ENCODE measurements at regions not wholly inside any gene's neighbourhood (a gene's known extent, or its start where the extent isn't known, plus 50 kb on each side); places are given as distances from the start of the nearest gene placed in this dataset.

GRCh38 chr11:56890584-56891305, 98.0 kb upstream of the OR5AK2 start:
- H3K4me3 Mint-ChIP-seq (ENCODE audit: unreplicated experiment) = no peak overlapping the region

DNA sequence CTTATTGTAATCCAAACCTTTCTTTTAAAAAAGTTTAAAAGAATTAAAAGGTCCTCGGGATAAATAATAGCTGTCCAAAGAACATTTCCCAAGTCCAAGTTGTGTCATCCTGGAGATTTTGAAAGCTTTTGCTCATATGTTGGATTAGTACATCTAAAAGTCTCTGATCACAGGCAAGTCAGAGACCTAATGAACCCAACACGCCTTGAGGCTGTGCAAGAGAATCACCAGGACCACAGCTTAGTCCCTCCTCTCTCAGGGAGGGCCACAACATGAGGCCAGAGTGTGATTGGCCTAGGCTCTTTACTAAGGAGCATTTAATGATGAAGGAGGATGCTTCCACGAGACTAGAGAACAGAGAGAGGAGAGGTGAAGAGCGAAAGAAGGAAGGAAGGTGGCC, 98.7 kb upstream of the OR5AK2 start:
- Mint-ChIP-seq H3K36me3 (ENCODE audit: insufficient read depth, unreplicated experiment) (no peaks in the 10 kb centered on the region), H3K27ac (ENCODE audit: unreplicated experiment) (no peak overlapping the region), H3K4me1 (ENCODE audit: low read depth, unreplicated experiment) (peaks cover 4% of the 10 kb centered on the region), H3K9me3 (ENCODE audit: unreplicated experiment) (no peaks in the 10 kb centered on the region), H3K4me3 (ENCODE audit: unreplicated experiment) (no peak overlapping the region), H3K27me3 (ENCODE audit: insufficient read depth, unreplicated experiment) (peaks cover 8% of the 10 kb centered on the region)
- ChIA-PET POLR2A (no interaction called here), CTCF (no interaction called here)
- H3K4me1 ChIP-seq = peaks cover 15% of the 10 kb centered on the region
- no peak overlapping the region for H3K4me3 ChIP-seq (ENCODE audit: low read depth, low read length)
- H3K27me3 ChIP-seq (replicated peaks; ENCODE audit: control insufficient read depth, insufficient read depth, low read length) = no peaks in the 10 kb centered on the region
- intact Hi-C loops (cut with micrococcal nuclease; ENCODE audit: unreplicated experiment) = no loop called here
- TF ChIP-seq, protein P1, sequence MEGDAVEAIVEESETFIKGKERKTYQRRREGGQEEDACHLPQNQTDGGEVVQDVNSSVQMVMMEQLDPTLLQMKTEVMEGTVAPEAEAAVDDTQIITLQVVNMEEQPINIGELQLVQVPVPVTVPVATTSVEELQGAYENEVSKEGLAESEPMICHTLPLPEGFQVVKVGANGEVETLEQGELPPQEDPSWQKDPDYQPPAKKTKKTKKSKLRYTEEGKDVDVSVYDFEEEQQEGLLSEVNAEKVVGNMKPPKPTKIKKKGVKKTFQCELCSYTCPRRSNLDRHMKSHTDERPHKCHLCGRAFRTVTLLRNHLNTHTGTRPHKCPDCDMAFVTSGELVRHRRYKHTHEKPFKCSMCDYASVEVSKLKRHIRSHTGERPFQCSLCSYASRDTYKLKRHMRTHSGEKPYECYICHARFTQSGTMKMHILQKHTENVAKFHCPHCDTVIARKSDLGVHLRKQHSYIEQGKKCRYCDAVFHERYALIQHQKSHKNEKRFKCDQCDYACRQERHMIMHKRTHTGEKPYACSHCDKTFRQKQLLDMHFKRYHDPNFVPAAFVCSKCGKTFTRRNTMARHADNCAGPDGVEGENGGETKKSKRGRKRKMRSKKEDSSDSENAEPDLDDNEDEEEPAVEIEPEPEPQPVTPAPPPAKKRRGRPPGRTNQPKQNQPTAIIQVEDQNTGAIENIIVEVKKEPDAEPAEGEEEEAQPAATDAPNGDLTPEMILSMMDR (IDR thresholded peaks at IDR 0.05; ENCODE audit: insufficient read depth in 1 of 2, low read depth in 1 of 2, low read length in 1 of 2, severe bottlenecking in 1 of 2, unreplicated experiment in 1 of 2) = no peak
- no peak for DNase-seq
- H3K36me3 ChIP-seq (ENCODE audit: control insufficient read depth, insufficient read depth, low read length) = no peaks in the 10 kb centered on the region
- H3K9me3 ChIP-seq = no peaks in the 10 kb centered on the region
- no TSS peak for BruUV-seq (replicated peaks)

More at GRCh38 chr11:56890584-56891305, 98.0 kb upstream of the OR5AK2 start:
- intact Hi-C loops (cut with micrococcal nuclease; ENCODE audit: unreplicated experiment) = no loop called here
- DNase-seq = no peak
- H3K36me3 ChIP-seq (ENCODE audit: control insufficient read depth, insufficient read depth, low read length) = no peaks in the 10 kb centered on the region
- Mint-ChIP-seq H3K36me3 (ENCODE audit: insufficient read depth, unreplicated experiment) (no peaks in the 10 kb centered on the region), H3K4me1 (ENCODE audit: low read depth, unreplicated experiment) (no peaks in the 10 kb centered on the region), H3K9me3 (ENCODE audit: unreplicated experiment) (no peaks in the 10 kb centered on the region), H3K27ac (ENCODE audit: unreplicated experiment) (no peak overlapping the region), H3K27me3 (ENCODE audit: insufficient read depth, unreplicated experiment) (peaks cover 8% of the 10 kb centered on the region)
- CTCF ChIA-PET = no interaction called here
- H3K9me3 ChIP-seq = no peaks in the 10 kb centered on the region
- BruUV-seq (replicated peaks) = no TSS peak
- POLR2A ChIA-PET = no interaction called here
- TF ChIP-seq, protein P1 (IDR thresholded peaks at IDR 0.05; ENCODE audit: insufficient read depth in 1 of 2, low read depth in 1 of 2, low read length in 1 of 2, severe bottlenecking in 1 of 2, unreplicated experiment in 1 of 2) = no peak
- H3K4me1 ChIP-seq = peaks cover 9% of the 10 kb centered on the region
- no peak overlapping the region for H3K4me3 ChIP-seq (ENCODE audit: low read depth, low read length)
- no peaks in the 10 kb centered on the region for H3K27me3 ChIP-seq (replicated peaks; ENCODE audit: control insufficient read depth, insufficient read depth, low read length)

GRCh38 chr11:56887940-56888339, 100.8 kb upstream of the OR5AK2 start:
- H3K9me3 Mint-ChIP-seq (ENCODE audit: unreplicated experiment) = no peaks in the 10 kb centered on the region
- intact Hi-C loops (cut with micrococcal nuclease; ENCODE audit: unreplicated experiment) = no loop called here
- Histone ChIP-seq H3K4me1 (peaks cover 21% of the 10 kb centered on the region), H3K36me3 (ENCODE audit: control insufficient read depth, insufficient read depth, low read length) (no peaks in the 10 kb centered on the region), H3K27me3 (replicated peaks; ENCODE audit: control insufficient read depth, insufficient read depth, low read length) (no peaks in the 10 kb centered on the region), H3K4me3 (ENCODE audit: low read depth, low read length) (no peak overlapping the region), H3K9me3 (no peaks in the 10 kb centered on the region)
- no TSS peak for BruUV-seq (replicated peaks)
- ChIA-PET POLR2A (no interaction called here), CTCF (no interaction called here)
- no peaks in the 10 kb centered on the region for H3K36me3 Mint-ChIP-seq (ENCODE audit: insufficient read depth, unreplicated experiment)
- DNase-seq = no peak
- H3K27me3 Mint-ChIP-seq (ENCODE audit: insufficient read depth, unreplicated experiment) = peaks cover 4% of the 10 kb centered on the region
- no peak overlapping the region for H3K27ac Mint-ChIP-seq (ENCODE audit: unreplicated experiment)
- no peak overlapping the region for H3K4me3 Mint-ChIP-seq (ENCODE audit: unreplicated experiment)
- peaks cover 16% of the 10 kb centered on the region for H3K4me1 Mint-ChIP-seq (ENCODE audit: low read depth, unreplicated experiment)
- TF ChIP-seq, protein P1 (IDR thresholded peaks at IDR 0.05; ENCODE audit: insufficient read depth in 1 of 2, low read depth in 1 of 2, low read length in 1 of 2, severe bottlenecking in 1 of 2, unreplicated experiment in 1 of 2) = no peak
